Stimulated activated naive CD4-positive, alpha-beta T cell treated with Interleukin-2 at 50 U/mL for 16 hours (primary cell): ENCODE measurements at regions not wholly inside any gene's neighbourhood (a gene's known extent, or its start where the extent isn't known, plus 50 kb on each side); places are given as distances from the start of the nearest gene placed in this dataset.
"Not testable (repeated sequence)": the region's sequence is repeated elsewhere in the genome, so short reads cannot be mapped to it uniquely, and the experiment has no call there.

Experiments
- DNase-seq: peaks from one replicate; lab custom pipeline; 2025; lab: John Stamatoyannopoulos, UW

DNA sequence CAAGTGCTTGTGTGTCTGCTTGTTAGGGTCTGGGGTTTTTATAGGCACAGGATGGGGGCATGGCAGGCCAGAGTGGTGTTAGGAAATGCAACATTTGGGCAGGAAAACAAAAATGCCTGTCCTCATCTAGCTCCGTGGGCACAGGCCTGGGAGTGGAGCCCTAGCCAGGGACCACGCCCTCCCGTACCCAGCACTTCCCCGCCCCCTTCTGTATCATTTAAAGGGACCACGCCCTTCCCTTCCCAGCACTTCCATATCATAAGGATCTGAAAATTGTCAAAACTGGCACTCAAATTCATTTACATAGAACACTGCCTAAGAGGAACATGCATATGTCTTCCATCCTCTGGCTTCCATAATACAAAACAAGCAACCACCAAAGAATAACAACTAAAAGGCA, 185.8 kb downstream of the B3GLCT start:
- DNase-seq = no peak

GRCh38 chr13:31394506-31394905, 194.7 kb downstream of the B3GLCT start:
- no peak for DNase-seq

- no peak for DNase-seq
These were observed 195.3 kb downstream of the B3GLCT start for GRCh38 chr13:31395090-31395489.

DNA sequence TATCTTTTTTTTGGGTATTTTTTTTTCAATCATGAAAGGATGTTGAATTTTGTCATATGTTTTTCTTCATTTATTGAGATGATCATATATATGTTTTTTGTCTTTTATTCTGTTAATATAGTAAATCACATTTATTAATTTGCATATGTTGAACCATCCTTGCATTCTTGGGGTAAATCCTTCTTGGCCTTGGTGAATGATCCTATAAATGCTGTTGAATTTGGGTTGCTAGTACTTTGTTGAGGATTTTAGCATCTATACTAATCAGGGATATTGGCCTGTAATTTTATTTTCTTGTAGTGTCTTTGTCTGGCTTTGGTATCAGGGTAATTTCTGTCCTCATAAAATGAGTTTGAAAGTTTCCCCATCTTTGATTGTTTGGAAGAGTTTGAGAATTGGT, 199.9 kb downstream of the B3GLCT start:
- no peak for DNase-seq

GRCh38 chr13:31403711-31404110, 203.9 kb downstream of the B3GLCT start:
- not testable (repeated sequence) for DNase-seq

DNA sequence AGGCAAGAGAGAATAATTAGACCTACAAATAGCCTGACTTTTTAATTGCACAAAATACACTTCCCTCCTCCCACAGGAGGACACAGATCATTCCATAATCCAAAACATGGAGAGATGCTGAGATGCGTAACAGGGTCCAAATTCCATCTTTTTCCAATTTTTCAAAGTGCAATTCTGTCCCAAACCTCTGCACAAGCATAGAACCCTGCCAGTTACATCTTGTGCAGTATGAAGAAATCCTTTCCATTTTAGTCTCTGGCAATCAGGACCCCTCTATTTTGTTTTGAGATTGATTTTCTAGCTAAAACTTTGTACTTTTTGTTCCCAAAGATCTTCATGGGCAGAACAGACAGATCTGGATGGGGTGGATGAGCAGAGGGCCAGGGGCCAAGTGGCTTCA, 209.2 kb downstream of the B3GLCT start:
- no peak for DNase-seq

- DNase-seq = no peak
These were observed 210.0 kb downstream of the B3GLCT start for GRCh38 chr13:31409678-31410356.

GRCh38 chr13:31413516-31413915, 213.7 kb downstream of the B3GLCT start:
- DNase-seq = no peak

DNA sequence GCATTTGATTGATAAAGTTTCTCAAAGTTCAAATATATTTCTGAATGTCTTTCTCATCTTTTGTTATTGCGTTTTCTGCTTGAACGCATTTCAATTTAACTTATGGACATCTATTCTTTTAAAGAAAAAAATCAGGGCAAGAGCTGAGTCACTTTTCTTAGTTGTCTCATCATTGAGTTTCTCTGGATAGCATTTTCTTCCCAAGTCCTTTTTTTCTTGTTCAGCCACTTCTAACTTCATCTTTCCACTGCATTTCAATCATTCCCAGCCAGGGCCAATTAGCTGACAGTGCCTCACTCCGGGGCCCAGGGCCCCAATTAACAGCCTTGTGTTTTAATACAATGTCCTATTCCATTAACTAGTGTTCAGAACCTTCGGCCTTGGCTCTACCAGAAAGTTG, 216.3 kb downstream of the B3GLCT start:
- no peak for DNase-seq

GRCh38 chr13:31418186-31418585, 218.4 kb downstream of the B3GLCT start:
- no peak for DNase-seq

DNA sequence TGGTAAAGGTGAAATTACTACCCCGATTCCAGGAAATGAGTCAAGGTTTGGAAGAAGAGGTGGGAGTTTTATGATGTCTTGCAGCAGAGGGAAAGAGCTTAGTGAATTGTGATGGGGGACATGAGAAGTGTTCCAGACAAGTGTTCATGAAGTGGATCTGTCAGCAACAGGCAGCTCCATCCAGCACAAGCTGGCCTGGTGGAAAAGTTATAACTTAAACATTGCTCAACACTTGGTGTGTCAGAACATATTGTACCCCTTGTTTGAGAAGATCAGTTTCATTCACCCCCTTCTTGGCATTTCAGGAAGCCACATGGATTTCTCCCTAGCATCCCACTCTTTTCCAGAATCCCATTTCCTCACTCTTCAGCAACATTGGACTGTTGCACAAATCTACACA, 222.0 kb downstream of the B3GLCT start:
- no peak for DNase-seq

GRCh38 chr13:31424130-31424729, 224.5 kb downstream of the B3GLCT start:
- peak; percentile 19 for DNase-seq

GRCh38 chr13:31426395-31426794, 226.6 kb downstream of the B3GLCT start:
- no peak for DNase-seq

- no peak for DNase-seq
These were observed 227.7 kb downstream of the B3GLCT start for GRCh38 chr13:31427151-31428100.

DNA sequence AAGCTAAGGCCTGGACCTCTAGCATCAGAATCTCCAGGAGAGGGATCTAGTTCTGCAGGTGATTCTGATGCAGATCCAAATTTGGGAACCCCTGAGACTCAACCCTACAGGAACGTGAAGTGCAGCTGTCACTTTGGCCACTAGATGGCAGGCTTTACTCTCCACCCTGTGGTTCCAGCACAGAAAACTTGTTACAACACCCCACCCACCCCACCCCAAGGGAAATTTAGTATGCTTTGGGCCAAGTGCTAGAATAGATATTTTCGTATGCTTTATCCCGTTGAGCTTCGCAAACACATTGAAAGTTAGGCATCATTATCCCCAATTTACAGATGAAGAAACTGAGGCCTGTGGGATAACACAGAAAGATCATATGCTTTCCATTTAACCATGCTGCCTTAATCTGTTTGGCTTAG, 232.0 kb downstream of the B3GLCT start:
- DNase-seq = peak; percentile 34

DNA sequence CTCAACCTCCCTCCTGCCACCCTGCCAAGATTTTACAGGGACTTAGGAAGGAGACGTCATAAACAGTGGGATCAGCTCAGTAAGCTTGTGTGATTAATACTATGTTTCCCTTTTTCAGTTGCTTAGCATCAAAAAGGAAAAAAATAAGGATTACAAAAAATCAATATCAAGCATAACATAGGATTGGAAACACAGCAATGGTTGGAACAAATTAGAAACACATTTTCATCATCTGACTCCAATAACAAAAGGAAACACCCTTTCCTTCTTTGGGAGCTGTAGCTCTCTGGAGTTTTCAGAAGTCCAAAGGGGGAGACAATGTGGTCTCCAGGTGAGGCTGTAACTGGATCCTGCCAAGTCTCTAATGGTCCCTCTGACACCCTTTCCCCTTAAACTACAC, 233.4 kb downstream of the B3GLCT start:
- DNase-seq = no peak

DNA sequence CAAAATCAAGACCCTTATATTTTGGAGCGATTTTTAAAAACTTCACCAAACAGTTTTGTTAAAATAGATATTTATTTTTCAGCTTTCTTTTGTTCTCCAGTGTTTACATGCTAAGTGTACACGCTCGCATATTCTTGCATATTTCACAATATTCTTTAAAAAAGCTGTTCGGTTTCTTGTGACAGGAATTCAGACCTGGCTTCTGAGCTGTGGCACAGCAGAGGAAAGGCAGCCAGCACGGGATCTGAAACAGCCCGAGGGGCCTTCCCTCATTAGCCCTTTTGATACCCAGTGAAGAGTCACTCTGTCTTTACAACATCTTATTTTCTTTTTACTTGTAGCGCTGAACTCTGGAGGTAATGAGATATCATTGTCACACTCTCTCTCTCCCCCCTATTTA, 234.0 kb downstream of the B3GLCT start:
- DNase-seq = no peak

DNA sequence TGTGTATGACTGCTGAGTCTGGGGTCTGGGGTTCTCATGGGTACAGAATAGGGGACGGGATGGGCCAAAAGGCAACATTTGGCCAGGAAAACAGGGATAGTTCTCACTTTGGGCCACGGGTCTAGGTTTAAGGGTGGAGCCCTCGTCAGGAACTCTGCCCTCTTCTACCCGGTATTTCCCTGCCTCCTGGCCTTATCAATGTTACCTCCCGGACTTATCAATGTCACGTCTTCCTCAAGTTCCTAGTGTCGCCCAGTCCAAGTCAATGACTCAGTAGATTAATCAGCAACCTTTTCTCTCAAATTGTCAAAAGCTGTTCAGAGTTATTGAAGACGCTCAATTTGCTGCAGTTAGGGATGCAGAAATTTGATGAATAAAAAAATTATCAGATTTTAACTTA, 234.8 kb downstream of the B3GLCT start:
- no peak for DNase-seq

GRCh38 chr13:31435536-31435935, 235.8 kb downstream of the B3GLCT start:
- DNase-seq = no peak

DNA sequence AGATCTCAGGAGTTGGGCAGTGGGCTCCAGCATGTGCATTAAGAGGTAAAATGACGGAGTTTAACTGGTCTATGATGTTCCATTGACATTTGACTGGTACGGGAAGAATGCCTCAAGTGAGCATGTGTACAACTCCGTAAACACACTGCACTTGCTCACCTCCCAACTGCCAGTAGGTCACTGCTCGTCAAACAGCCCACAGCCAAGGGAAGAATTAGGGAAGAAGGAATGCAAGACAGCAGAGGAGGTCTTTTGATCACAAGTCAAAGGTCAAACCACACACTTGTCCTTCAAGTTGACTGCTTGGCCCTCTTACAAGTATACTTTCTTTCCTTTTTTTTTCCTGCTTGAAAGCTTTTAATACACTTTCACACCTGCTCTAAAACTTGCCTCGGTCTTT, 236.7 kb downstream of the B3GLCT start:
- DNase-seq = no peak

- DNase-seq = no peak
These were observed 238.2 kb downstream of the B3GLCT start for GRCh38 chr13:31437975-31438374.

DNA sequence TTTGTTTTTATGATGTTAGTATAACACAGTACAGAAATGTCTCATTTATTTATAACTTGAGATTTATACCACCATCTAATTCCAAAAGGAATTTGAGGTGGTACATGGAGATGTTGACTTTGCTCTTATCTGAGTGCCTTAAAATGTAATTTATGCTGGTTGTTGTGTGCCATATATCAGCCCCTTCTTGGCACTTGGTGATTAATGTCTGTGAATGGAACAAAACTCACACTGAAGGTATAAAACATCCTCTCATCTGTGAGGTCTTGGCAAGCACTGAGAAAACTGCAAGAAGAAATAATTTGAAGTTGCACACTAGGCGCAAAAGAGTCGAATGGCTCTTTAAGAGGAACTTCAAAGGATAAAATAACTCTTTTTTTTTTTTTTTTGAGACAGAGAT, 240.4 kb downstream of the B3GLCT start:
- no peak for DNase-seq
